Astrocyte of the spinal cord (primary cell): ENCODE measurements at regions not wholly inside any gene's neighbourhood (a gene's known extent, or its start where the extent isn't known, plus 50 kb on each side); places are given as distances from the start of the nearest gene placed in this dataset.

ENCODE experiments used
- DNase-seq: peaks from one replicate; pipeline ENCODE4 v3.0.0; 2011; ENCODE audit warnings: low read depth, low spot score
- H3K4me3 ChIP-seq: 2 replicates; pipeline ENCODE4 v1.5.1; 2011; ENCODE audit warnings: low read depth, mild to moderate bottlenecking, low read length, moderate library complexity
- in situ Hi-C: cut with HindIII; loops from 2 replicates; pipeline ENCODE4 v1.10.0; 2017; ENCODE audit warnings: low sequenced_read_pairs
- TF ChIP-seq, protein P1 (sequence below): IDR thresholded peaks from 2 replicates; pipeline ENCODE4 v1.5.1; 2012; ENCODE audit warnings: low read depth, mild to moderate bottlenecking, low read length, inconsistent platforms

DNA sequence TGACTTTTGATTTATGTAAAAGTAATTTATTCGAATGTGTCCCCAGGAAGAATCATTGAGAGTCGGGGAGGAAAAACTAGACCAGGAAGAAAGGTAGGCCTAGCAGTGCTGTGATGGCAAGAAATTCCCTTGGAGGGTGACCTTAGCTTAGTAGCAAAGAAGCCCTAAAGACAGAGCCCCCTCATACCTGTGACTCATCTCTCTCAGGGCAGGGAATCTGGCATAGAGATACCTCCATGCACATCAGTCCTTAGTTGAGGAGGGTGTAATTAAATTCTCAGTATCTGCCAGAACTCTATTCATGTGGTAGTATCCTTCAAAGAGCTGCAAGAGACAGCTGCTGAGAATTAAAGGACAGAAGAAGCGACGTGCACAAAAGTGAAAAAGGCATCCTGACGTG is 360.3 kb downstream of the FBXO15 start:
- H3K4me3 ChIP-seq: no peak overlapping the region

DNA sequence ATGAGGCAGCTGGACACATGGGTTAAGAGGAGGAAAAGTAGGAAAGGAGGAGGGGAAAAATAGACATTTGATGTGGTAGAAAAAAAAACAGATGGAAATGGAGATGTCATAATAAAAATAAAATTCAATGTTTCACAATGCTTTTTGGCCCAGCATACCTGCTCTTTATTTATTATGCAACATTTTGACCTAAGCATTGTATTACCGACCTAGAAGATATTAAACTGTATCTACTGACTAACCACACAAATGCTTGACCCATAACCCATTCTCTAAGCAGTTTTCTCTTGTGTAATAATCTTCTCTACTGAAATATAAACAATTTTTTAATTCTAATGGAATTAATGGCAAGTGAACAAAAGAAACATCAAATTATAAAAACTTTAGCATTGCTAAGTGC is 362.3 kb downstream of the FBXO15 start:
- no peak for DNase-seq
- TF ChIP-seq, protein P1, sequence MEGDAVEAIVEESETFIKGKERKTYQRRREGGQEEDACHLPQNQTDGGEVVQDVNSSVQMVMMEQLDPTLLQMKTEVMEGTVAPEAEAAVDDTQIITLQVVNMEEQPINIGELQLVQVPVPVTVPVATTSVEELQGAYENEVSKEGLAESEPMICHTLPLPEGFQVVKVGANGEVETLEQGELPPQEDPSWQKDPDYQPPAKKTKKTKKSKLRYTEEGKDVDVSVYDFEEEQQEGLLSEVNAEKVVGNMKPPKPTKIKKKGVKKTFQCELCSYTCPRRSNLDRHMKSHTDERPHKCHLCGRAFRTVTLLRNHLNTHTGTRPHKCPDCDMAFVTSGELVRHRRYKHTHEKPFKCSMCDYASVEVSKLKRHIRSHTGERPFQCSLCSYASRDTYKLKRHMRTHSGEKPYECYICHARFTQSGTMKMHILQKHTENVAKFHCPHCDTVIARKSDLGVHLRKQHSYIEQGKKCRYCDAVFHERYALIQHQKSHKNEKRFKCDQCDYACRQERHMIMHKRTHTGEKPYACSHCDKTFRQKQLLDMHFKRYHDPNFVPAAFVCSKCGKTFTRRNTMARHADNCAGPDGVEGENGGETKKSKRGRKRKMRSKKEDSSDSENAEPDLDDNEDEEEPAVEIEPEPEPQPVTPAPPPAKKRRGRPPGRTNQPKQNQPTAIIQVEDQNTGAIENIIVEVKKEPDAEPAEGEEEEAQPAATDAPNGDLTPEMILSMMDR: no peak
- in situ Hi-C loops: no loop called here
- no peak overlapping the region for H3K4me3 ChIP-seq

More for the DNA sequence above, 360.3 kb downstream of the FBXO15 start:
- in situ Hi-C loops: no loop called here
- TF ChIP-seq, protein P1: no peak
- DNase-seq: no peak

DNA sequence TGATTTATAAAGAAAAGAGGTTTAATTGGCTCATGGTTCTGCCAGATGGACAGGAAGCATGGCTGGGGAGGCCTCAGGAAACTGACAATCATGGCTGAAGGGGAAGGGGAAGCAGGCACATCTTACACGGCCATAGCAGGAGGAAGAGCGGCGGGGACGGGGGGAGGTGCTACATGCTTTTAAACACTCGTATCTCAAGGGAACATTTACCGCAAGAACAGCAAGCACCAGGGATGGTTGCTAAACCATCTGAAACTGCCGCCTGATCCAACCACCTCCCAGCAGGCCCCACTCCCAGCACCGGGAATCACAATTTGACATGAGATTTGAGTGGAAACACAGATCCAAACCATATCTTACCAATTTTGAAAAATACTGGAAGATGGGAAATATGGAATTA is 362.8 kb downstream of the FBXO15 start:
- TF ChIP-seq, protein P1: no peak
- no peak for DNase-seq
- in situ Hi-C loops: no loop called here
- H3K4me3 ChIP-seq: no peak overlapping the region

DNA sequence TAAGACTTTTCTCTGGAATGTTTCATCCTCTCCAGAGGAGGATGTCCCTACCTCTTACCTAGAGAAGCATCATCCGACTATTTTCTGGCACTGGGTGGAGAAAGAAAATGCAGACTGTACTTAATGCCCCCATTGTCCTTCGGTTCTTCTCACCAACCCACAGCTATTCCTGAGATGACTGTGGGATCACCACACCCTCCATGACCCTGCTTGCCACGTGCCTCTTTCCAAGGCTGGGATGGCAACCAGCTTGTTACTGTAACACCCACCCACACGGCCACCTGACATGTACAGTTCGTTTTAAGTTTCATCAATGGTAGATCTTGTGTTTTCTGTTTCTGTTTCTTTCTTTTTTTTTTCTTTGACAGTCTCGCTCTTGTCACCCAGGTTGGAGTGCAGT is 365.2 kb downstream of the FBXO15 start:
- in situ Hi-C loops: no loop called here
- TF ChIP-seq, protein P1: no peak
- no peak overlapping the region for H3K4me3 ChIP-seq
- no peak for DNase-seq

DNA sequence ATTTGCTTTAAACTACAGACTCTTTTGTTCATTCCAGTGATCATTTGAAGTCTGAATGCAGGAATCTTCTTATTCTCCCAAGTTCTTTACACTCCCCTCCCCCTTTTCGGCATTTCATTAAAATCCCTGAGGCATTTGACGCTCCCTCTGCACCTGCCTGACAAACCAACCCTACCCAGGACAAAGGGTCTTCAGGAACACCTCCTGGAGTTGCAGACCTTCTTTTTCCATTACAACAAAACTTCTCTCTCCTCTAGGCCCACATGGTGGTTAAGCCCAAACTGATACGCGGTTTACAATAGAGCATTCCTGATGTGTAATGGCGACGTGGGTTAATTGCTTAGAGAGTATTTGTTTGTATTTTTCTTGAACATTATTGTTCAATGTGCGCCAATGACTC is 367.4 kb downstream of the FBXO15 start:
- TF ChIP-seq, protein P1: no peak
- in situ Hi-C loops: no loop called here
- no peak overlapping the region for H3K4me3 ChIP-seq
- DNase-seq: no peak

DNA sequence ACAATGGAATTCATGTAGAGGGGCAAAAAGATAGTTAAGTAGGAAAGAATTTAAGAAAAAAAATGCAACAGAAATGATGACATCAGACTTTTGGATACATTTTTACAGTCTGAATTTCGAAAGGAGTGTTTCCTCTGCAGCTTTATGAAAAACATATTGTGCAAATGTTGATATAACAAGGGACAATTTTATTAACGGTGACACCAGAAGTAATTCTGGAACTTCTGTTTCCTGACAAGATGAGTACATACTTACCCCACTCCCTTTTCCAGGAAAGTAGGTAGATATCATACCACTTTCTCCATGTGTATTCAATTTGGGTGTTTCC is 369.6 kb downstream of the FBXO15 start:
- in situ Hi-C loops: no loop called here
- TF ChIP-seq, protein P1: no peak
- no peak for DNase-seq

More for the DNA sequence above, 369.6 kb downstream of the FBXO15 start:
- no peak overlapping the region for H3K4me3 ChIP-seq
